Stimulated activated CD8-positive, alpha-beta memory T cell treated with anti-CD3 and anti-CD28 coated beads, Interleukin-4, amount 100 ng/mL, for 1 hour (primary cell): ENCODE measurements at regions not wholly inside any gene's neighbourhood (a gene's known extent, or its start where the extent isn't known, plus 50 kb on each side); places are given as distances from the start of the nearest gene placed in this dataset.

ENCODE experiments used
- DNase-seq, 2 donors: peaks; one replicate each; pipeline ENCODE4 v3.0.0-alpha.2; 2020; ENCODE audit warnings: low read depth in 2 of 2, low spot score in 1 of 2

GRCh38 chr10:45197816-45198485, 117.5 kb downstream of the OR13A1 start:
- no peak for DNase-seq

DNA sequence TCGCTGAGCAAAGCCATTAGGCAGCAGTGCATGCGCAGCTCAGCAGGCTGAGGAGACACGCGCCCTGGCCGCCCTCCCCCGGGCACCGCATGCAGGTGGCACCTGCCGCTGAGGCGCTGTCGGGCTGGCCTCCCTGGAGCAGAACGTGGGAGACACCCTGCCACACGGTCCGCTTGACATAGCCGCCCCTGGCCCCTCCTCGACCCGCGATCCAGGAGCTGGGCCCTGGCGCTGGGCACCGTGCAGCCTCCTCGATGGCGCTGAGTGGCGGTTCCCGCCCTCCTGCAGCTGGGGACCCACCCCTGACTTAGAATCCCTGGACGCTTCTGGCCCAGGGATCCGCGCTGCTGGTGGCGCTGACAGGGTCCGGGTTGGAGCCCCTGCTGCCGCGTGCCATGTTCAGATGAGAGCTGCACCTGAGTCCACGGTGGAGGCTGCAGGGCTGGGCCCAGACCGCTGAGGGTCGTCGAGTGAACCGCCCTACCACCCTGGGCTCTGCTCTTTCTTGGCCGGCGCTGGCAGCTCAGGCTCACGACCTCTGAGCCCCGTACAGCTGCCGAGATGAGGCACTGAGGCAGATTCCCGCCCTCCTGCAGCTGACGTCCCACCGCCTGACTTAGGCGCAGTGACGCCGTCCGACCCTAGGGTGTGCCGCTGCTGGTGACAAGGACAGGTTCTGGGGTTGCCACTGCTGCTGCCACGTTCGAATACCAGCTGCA, 116.8 kb downstream of the OR13A1 start:
- no peak for DNase-seq

DNA sequence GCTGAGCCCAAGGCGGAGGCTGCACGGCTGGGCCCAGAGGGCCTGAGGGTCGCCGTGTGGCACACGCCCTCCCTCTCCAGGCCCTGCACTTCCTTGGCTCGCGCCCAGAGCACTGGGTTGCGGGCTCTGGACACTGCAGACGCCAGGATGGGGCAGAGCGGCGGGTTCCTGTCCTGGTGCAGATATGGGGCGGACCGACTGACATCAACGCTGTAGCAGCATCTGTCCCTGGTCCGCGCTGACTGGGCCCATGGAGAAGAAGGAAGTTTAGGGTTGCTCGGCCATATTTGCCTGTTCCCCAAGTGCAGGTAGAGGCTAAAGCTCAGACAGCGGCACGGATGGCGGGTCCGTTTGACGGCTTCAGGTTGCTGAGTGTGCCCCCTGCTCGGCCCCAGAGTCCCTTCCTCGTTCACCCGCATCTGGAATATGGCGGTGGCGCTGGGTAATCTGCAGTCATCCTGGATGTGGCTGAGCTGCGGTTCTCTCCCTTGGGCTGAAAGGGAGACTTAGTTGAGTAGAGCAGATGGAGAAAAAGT, 116.1 kb downstream of the OR13A1 start:
- no peak for DNase-seq

DNA sequence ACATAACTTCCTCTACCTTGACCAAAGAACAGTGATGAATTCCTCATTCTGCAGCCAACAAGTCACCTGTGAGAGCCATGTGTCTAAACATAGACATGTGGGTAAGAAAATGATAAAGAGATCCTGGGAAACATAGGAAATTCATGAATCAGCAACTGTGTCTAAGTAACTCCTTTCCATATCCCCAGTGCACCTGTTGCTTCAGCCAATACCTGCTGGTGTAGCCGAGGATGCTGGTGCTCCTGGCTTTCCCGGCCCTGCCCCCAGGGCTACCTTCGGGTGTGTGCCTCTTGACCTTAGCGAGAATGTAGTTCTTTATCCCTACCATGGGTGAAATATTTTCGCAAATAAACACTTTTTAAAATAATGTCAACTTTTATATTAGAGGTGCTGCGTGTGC, 114.1 kb downstream of the OR13A1 start:
- DNase-seq = no peak

GRCh38 chr10:45202242-45202641, 113.2 kb downstream of the OR13A1 start:
- no peak for DNase-seq

GRCh38 chr10:45204954-45205775, 110.2 kb downstream of the OR13A1 start:
- no peak for DNase-seq

DNA sequence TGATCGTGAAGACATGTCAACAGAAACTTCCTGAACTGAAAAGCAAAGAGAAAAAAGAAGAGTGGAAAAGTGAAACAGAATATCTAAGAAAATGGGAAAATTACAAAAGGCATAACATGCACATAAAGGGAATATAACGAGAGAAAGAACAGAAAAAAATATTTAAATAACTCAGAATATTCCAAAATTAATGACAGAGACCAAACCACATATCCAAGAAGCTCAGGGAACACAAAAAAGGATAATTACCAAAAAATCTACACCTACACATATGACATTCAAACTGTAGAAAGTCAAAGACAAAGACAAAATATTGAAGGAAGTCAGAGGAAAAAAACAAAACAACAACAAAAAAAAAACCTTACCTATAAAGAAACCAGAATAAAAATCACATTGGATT, 105.5 kb downstream of the OR13A1 start:
- no peak for DNase-seq

DNA sequence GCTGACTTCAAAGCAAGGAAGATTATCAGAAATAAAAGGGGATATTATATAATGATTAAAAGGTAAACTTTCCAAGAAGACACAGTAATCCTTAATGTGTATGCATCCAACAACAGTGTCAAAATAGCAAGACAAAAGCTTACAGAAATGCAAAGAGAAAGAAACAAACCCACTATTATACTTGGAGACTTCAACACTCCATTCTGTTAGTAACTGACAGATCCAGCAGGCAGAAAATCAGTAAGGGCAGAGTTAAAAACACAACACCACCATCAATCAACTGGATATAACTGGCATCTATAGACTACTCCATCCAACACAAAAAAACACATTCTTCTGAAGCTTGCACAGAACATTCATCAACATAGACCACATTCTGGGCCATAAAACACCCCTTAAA, 103.8 kb downstream of the OR13A1 start:
- DNase-seq = no peak

DNA sequence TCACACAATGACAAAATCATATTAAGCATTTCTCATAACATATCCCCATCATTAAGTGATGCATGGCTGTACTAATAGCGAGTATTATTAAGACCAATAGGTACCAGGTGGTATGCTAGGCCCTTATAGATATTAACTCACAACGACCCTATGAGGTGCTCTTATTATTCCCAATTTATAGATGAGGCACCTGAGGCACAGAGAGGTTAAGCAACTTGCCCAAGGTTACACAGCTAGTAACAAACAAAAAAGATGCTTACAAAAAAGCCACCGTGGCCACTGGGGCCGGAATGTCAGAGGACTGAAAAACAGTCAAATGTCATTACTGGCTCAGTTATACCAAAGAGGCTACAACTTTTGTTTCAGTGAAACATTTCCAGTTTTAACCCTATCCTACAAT, 96.0 kb downstream of the OR13A1 start:
- DNase-seq = no peak

GRCh38 chr10:45220931-45221330, 94.5 kb downstream of the OR13A1 start:
- no peak for DNase-seq

- DNase-seq = no peak
These were observed 91.1 kb downstream of the OR13A1 start for GRCh38 chr10:45224219-45224841.

DNA sequence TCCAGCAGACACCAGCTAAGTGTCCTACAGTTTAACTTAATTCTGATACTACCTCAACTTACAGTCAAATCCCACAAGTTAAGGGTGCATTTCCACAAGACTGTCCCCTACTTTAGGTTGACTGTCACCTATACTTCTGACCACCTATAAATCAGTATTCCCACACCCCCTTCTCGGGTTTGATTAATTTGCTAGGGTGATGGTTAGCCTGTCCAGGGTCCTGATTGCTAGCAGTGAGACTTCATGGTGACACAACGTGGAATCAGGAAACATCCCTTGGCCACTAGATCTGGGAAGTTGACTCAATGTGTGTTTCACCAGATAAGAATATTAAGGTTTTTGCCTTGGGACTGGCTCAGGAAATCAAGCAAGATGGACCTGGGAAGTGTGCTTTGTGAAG, 88.4 kb downstream of the OR13A1 start:
- DNase-seq = no peak

DNA sequence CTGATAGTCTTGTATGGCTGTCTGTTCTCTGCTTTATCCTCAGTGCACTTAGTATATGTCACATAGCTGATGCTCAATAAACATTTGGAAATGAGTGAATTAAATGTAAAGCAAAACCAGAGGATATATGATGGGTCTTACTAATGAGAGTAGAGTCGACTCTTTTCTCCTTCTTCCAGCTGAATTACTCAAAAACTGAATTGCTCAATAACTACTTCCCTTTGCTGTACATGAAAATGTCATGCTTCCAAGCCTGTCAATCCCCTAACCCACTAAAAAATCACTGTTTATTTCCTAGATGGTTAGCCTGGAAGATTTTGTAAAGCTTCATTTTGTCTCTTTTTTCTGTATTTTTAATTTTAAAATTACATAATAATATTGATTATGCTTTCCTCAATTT, 88.0 kb downstream of the OR13A1 start:
- no peak for DNase-seq

- DNase-seq = no peak
These were observed 85.6 kb downstream of the OR13A1 start for GRCh38 chr10:45229823-45230222.

GRCh38 chr10:45235260-45235769, 80.1 kb downstream of the OR13A1 start:
- DNase-seq = peak; percentile 11 to 27

- DNase-seq = no peak
These were observed 79.6 kb downstream of the OR13A1 start for GRCh38 chr10:45235798-45236220.

GRCh38 chr10:45238896-45239295, 76.5 kb downstream of the OR13A1 start:
- DNase-seq = no peak

GRCh38 chr10:45239642-45240041, 75.8 kb downstream of the OR13A1 start:
- no peak for DNase-seq

GRCh38 chr10:45241865-45242520, 73.4 kb downstream of the OR13A1 start:
- DNase-seq = no peak

- DNase-seq = no peak
These were observed 72.1 kb downstream of the OR13A1 start for GRCh38 chr10:45243261-45243660.

- no peak for DNase-seq
These were observed 68.9 kb downstream of the OR13A1 start for GRCh38 chr10:45246522-45246921.
